SK-N-SH (cell line): ENCODE measurements at regions not wholly inside any gene's neighbourhood (a gene's known extent, or its start where the extent isn't known, plus 50 kb on each side); places are given as distances from the start of the nearest gene placed in this dataset.
A peak's percentile ranks its signal among the peaks of the same experiment; 100 is the strongest.

Experiments
- CTCF ChIA-PET: fragments of 300-600, 350-600 bp; formaldehyde crosslinking; extraction: SDS; loops from one replicate; lab custom pipeline; 2021; lab: Yijun Ruan, JAX
- POLR2A ChIA-PET: fragments of 350-600 bp; sonication (Branson Sonifier 250); formaldehyde crosslinking; extraction: SDS; loops from one replicate; lab custom pipeline; 2020; ENCODE audit warnings: antibody characterized with exemption, inconsistent platforms; lab: Yijun Ruan, JAX
- DNase-seq: peaks from one replicate; pipeline ENCODE4 v3.0.0; 2012
- H2AFZ ChIP-seq: fragments of 200-600 bp; sonication (generic); 2 replicates; pipeline ENCODE4 v1.8.1; 2016; ENCODE audit warnings: antibody characterized with exemption, mild to moderate bottlenecking, low read depth
- H3F3A ChIP-seq: fragments of 200-600 bp; sonication (generic); replicated peaks from 2 replicates; pipeline ENCODE3; 2016; ENCODE audit warnings: antibody characterized with exemption, mild to moderate bottlenecking; ENCODE audit not compliant: insufficient read depth
- H3K27ac ChIP-seq, 2 experiments: fragments of 200-500 bp in 1 of 2; fragments of 200-600 bp in 1 of 2; sonication (Bioruptor generic) in 1 of 2; sonication (generic), shearing (Covaris generic) in 1 of 2; 2 replicates each; pipeline versions ENCODE4 v1.5.1 to v1.6.1; 2014 to 2016; ENCODE audit warnings: low read depth in 2 of 2, inconsistent platforms in 1 of 2, low read length in 1 of 2, mild to moderate bottlenecking in 1 of 2, mixed read lengths in 1 of 2
- H3K27me3 ChIP-seq: fragments of 200-600 bp; sonication (generic), shearing (Covaris generic); 2 replicates; pipeline ENCODE4 v1.6.1; 2016; ENCODE audit warnings: mixed run types; ENCODE audit not compliant: insufficient read depth
- H3K36me3 ChIP-seq, 2 experiments: fragments of 200-500 bp in 1 of 2; fragments of 200-600 bp in 1 of 2; sonication (Bioruptor generic) in 1 of 2; sonication (generic) in 1 of 2; replicated peaks in 1 of 2; 2 replicates each; pipeline versions ENCODE3 to v1.5.1; 2014 to 2016; ENCODE audit warnings: low read length in 1 of 2, mild to moderate bottlenecking in 1 of 2; ENCODE audit not compliant: insufficient read depth in 2 of 2, control insufficient read depth in 1 of 2
- H3K4me1 ChIP-seq, 2 experiments: fragments of 200-500 bp in 1 of 2; fragments of 200-600 bp in 1 of 2; sonication (Bioruptor generic) in 1 of 2; sonication (generic), shearing (Covaris generic) in 1 of 2; 2 replicates each; pipeline versions ENCODE4 v1.5.1 to v1.6.1; 2014 to 2016; ENCODE audit warnings: low read depth in 1 of 2, low read length in 1 of 2, mixed run types in 1 of 2; ENCODE audit not compliant: insufficient read depth in 2 of 2, control insufficient read depth in 1 of 2
- H3K4me2 ChIP-seq: fragments of 200-600 bp; sonication (generic), shearing (Covaris generic); 2 replicates; pipeline ENCODE4 v1.6.1; 2017; ENCODE audit warnings: mixed run types
- H3K4me3 ChIP-seq, 2 experiments: fragments of 200-500 bp in 1 of 2; fragments of 200-600 bp in 1 of 2; sonication (Bioruptor generic) in 1 of 2; sonication (generic), shearing (Covaris generic) in 1 of 2; 2 replicates each; pipeline versions ENCODE4 v1.5.1 to v1.8.1; 2014 to 2016; ENCODE audit warnings: low read depth in 2 of 2, inconsistent platforms in 1 of 2, low read length in 1 of 2, mild to moderate bottlenecking in 1 of 2, mixed read lengths in 1 of 2, moderate library complexity in 1 of 2
- H3K79me2 ChIP-seq: fragments of 200-600 bp; sonication (generic); 2 replicates; pipeline ENCODE4 v1.8.1; 2017; ENCODE audit warnings: mild to moderate bottlenecking; ENCODE audit not compliant: insufficient read depth
- H3K9ac ChIP-seq: fragments of 200-600 bp; sonication (generic); 2 replicates; pipeline ENCODE4 v1.6.1; 2017; ENCODE audit warnings: mixed run types
- H3K9me2 ChIP-seq: fragments of 200-600 bp; sonication (generic); 2 replicates; pipeline ENCODE4 v1.6.1; 2017; ENCODE audit warnings: mixed run types
- H3K9me3 ChIP-seq: fragments of 200-600 bp; sonication (generic); 2 replicates; pipeline ENCODE4 v1.6.1; 2017; ENCODE audit warnings: mixed run types, mild to moderate bottlenecking, moderate library complexity
- H4K20me1 ChIP-seq: fragments of 200-600 bp; sonication (generic); 2 replicates; pipeline ENCODE4 v1.6.1; 2017; ENCODE audit warnings: mild to moderate bottlenecking, mixed run types; ENCODE audit not compliant: insufficient read depth
- CHD2 ChIP-seq: fragments of 150-350 bp; IDR thresholded peaks from 2 replicates; pipeline ENCODE4 v1.6.1; 2018; ENCODE audit warnings: low read length; ENCODE audit not compliant: partially characterized antibody
- ELF1 ChIP-seq: IDR thresholded peaks from 2 replicates; pipeline ENCODE4 v1.4.0; 2012
- EZH2phosphoT487 ChIP-seq: fragments of 200-600 bp; sonication (generic); IDR thresholded peaks from 2 replicates; pipeline ENCODE4 v1.6.1; 2017; ENCODE audit warnings: low read depth, mixed run types, mild to moderate bottlenecking, antibody characterized with exemption, moderate library complexity, borderline replicate concordance
- FOSL2 ChIP-seq: IDR thresholded peaks from 2 replicates; pipeline ENCODE4 v1.4.0; 2012; ENCODE audit warnings: low read depth, mild to moderate bottlenecking, moderate library complexity, borderline replicate concordance
- FOXM1 ChIP-seq: IDR thresholded peaks from 2 replicates; pipeline ENCODE4 v1.4.0; 2012; ENCODE audit warnings: low read depth, mild to moderate bottlenecking
- IRF3 ChIP-seq: fragments of 150-350 bp; IDR thresholded peaks from 2 replicates; pipeline ENCODE4 v1.6.1; 2016; ENCODE audit warnings: mild to moderate bottlenecking, low read depth, low read length
- JUND ChIP-seq: IDR thresholded peaks from 2 replicates; pipeline ENCODE4 v1.4.0; 2012
- MAX ChIP-seq: IDR thresholded peaks from 2 replicates; pipeline ENCODE4 v1.4.0; 2012; ENCODE audit warnings: low read depth
- MEF2A ChIP-seq: IDR thresholded peaks from 2 replicates; pipeline ENCODE4 v1.4.0; 2012; ENCODE audit warnings: low read depth, borderline replicate concordance
- MXI1 ChIP-seq: IDR thresholded peaks from 2 replicates; pipeline ENCODE4 v1.6.1; 2012; ENCODE audit warnings: mild to moderate bottlenecking, low read depth, low read length, improper control_type of control experiment
- NFIC ChIP-seq: IDR thresholded peaks from 2 replicates; pipeline ENCODE4 v1.4.0; 2012; ENCODE audit warnings: borderline replicate concordance
- NRF1 ChIP-seq: IDR thresholded peaks from 2 replicates; pipeline ENCODE4 v1.6.1; 2012; ENCODE audit warnings: low read depth, mild to moderate bottlenecking, low read length
- PBX3 ChIP-seq: IDR thresholded peaks from 2 replicates; pipeline ENCODE4; 2012
- RAD21 ChIP-seq: IDR thresholded peaks from 2 replicates; pipeline ENCODE4 v1.6.1; 2012; ENCODE audit warnings: mild to moderate bottlenecking, low read length
- RCOR1 ChIP-seq: fragments of 150-350 bp; IDR thresholded peaks from 2 replicates; pipeline ENCODE4 v1.6.1; 2017; ENCODE audit warnings: antibody characterized with exemption, low read length
- REST ChIP-seq: IDR thresholded peaks from 2 replicates; pipeline ENCODE4 v1.6.1; 2012; ENCODE audit warnings: mild to moderate bottlenecking, low read depth, low read length, moderate library complexity
- SIN3A ChIP-seq: IDR thresholded peaks from 2 replicates; pipeline ENCODE4 v1.6.1; 2012; ENCODE audit warnings: low read depth, mild to moderate bottlenecking, low read length, moderate library complexity, borderline replicate concordance
- TCF12 ChIP-seq: IDR thresholded peaks from 2 replicates; pipeline ENCODE4 v1.4.0; 2012
- USF2 ChIP-seq: fragments of 150-350 bp; IDR thresholded peaks from 2 replicates; pipeline ENCODE4 v1.6.1; 2017; ENCODE audit warnings: antibody characterized with exemption, low read length, low read depth, borderline replicate concordance

- TF ChIP-seq USF2: no peak
- no peak for TF ChIP-seq RAD21
- TF ChIP-seq FOXM1: no peak
- no peak for TF ChIP-seq RCOR1
- TF ChIP-seq JUND: peak; percentile 83
- no peak for TF ChIP-seq IRF3
- no peak for TF ChIP-seq MAX
Measured at GRCh38 chr19:28705008-28705407, 507.9 kb downstream of the UQCRFS1 start (continued).

- Histone ChIP-seq H3K27ac (no peak overlapping the region), H3K79me2 (no peaks in the 10 kb centered on the region), H3K4me3 (no peak overlapping the region), H3K4me2 (no peak overlapping the region), H3K27me3 (no peaks in the 10 kb centered on the region), H3K9me3 (no peaks in the 10 kb centered on the region), H3K9ac (no peak overlapping the region), H3K9me2 (no peaks in the 10 kb centered on the region), H3K4me1 (peaks cover 0 to 9% of the 10 kb centered on the region in 2 experiments; a peak in 1 of 4 replicates), H3K36me3 (no peaks in the 10 kb centered on the region), H2AFZ (no peak overlapping the region), H4K20me1 (no peaks in the 10 kb centered on the region), H3F3A (peaks cover 3% of the 10 kb centered on the region)
- CTCF ChIA-PET: no interaction called here
- POLR2A ChIA-PET: no interaction called here
- TF ChIP-seq RCOR1: no peak
- no peak for TF ChIP-seq MXI1
- no peak for TF ChIP-seq EZH2phosphoT487
- no peak for TF ChIP-seq IRF3
- no peak for TF ChIP-seq PBX3
- TF ChIP-seq REST: no peak
- no peak for TF ChIP-seq NRF1
- TF ChIP-seq CHD2: no peak
- TF ChIP-seq TCF12: no peak
- TF ChIP-seq ELF1: no peak
- no peak for TF ChIP-seq SIN3A
- no peak for TF ChIP-seq FOSL2
- TF ChIP-seq MEF2A: no peak
- no peak for TF ChIP-seq NFIC
- TF ChIP-seq FOXM1: no peak
- DNase-seq: no peak
Measured at GRCh38 chr19:28703400-28703956, 509.5 kb downstream of the UQCRFS1 start.
